Spleen (tissue), 11 donors: ENCODE measurements at regions not wholly inside any gene's neighbourhood (a gene's known extent, or its start where the extent isn't known, plus 50 kb on each side); places are given as distances from the start of the nearest gene placed in this dataset.

Experiments
- DNase-seq: peaks from one replicate; pipeline ENCODE4 v3.0.0-alpha.2; 2020
- H3K27ac ChIP-seq, 8 donors: fragments of 200-600 bp; sonication (generic) in 7 of 8; 1 replicate in 4 of 8; 2 replicates in 4 of 8; pipeline versions ENCODE4 v1.5.0 to v1.8.0; 2016 to 2021; ENCODE audit warnings: inconsistent platforms in 4 of 8, mild to moderate bottlenecking in 4 of 8, moderate library complexity in 1 of 8
- H3K27me3 ChIP-seq, 7 donors: fragments of 200-600 bp; sonication (generic) in 6 of 7; replicated peaks in 1 of 7; 1 replicate in 4 of 7; 2 replicates in 3 of 7; pipeline versions ENCODE4 v1.5.0 to v1.8.0; 2016 to 2021; ENCODE audit warnings: inconsistent platforms in 3 of 7, mild to moderate bottlenecking in 1 of 7
- H3K36me3 ChIP-seq, 6 donors: fragments of 200-600 bp; sonication (generic) in 5 of 6; 1 replicate in 4 of 6; 2 replicates in 2 of 6; pipeline versions ENCODE4 v1.5.0 to v1.8.0; 2016 to 2021; ENCODE audit warnings: inconsistent platforms in 2 of 6
- H3K4me1 ChIP-seq, 6 donors: fragments of 200-600 bp; sonication (generic) in 5 of 6; 1 replicate in 3 of 6; 2 replicates in 3 of 6; pipeline versions ENCODE4 v1.5.0 to v1.8.0; 2016 to 2021; ENCODE audit warnings: inconsistent platforms in 3 of 6
- H3K4me3 ChIP-seq, 8 donors: fragments of 200-600 bp; sonication (generic) in 7 of 8; 1 replicate in 4 of 8; 2 replicates in 4 of 8; pipeline versions ENCODE4 v1.5.0 to v1.8.0; 2016 to 2021; ENCODE audit warnings: inconsistent platforms in 4 of 8, mild to moderate bottlenecking in 4 of 8, moderate library complexity in 2 of 8
- H3K9me3 ChIP-seq, 8 donors: fragments of 200-600 bp; sonication (generic) in 7 of 8; 1 replicate in 4 of 8; 2 replicates in 4 of 8; pipeline versions ENCODE4 v1.5.0 to v1.8.0; 2016 to 2021; ENCODE audit warnings: inconsistent platforms in 4 of 8
- CTCF ChIP-seq, 11 experiments: fragments of 200-600 bp in 7 of 11; fragments of 450-650 bp in 4 of 11; sonication (generic) in 4 of 11; IDR thresholded peaks in 8 of 11; conservative IDR thresholded peaks in 3 of 11; 1 replicate in 7 of 11; 2 replicates in 4 of 11; pipeline versions ENCODE4 v1.4.0 to v1.8.0; 2016 to 2021; ENCODE audit warnings: antibody characterized with exemption in 11 of 11, inconsistent platforms in 4 of 11, mild to moderate bottlenecking in 1 of 11
- POLR2A ChIP-seq, 3 donors: fragments of 450-650 bp; IDR thresholded peaks; one replicate each; pipeline ENCODE4 v1.5.1; 2017; ENCODE audit warnings: antibody characterized with exemption in 3 of 3, mild to moderate bottlenecking in 1 of 3
- POLR2AphosphoS5 ChIP-seq, 3 donors: sonication (generic); formaldehyde crosslinking; IDR thresholded peaks; one replicate each; pipeline ENCODE4 v1.5.1; 2017; ENCODE audit warnings: antibody characterized with exemption in 3 of 3
- WGBS, 5 donors: extraction: QIAGEN DNeasy Blood & Tissue Kit in 3 of 5; methylation state at CpG; one replicate each; pipeline versions ENCODE4 v1.1.5 to v1.1.7; 2013 to 2018; 5-methylcytosine and 5-hydroxymethylcytosine counted together
- intact Hi-C: fragments of 100-400 bp; cut with DNase I; formaldehyde crosslinking; loops from one replicate; pipeline ENCODE4 v1.15.0; 2023; ENCODE audit warnings: low total_unique reads
- donor health status: healthy with polysubstance abuse.
- donor health status: DM: no; HTN: no; CAD: no; lungs with moderate emphysema.
- donor health status: DM: no; HTN: no; CAD: no.
- donor health status: Bipolar disorder and iron deficiency.
- donor health status: healthy.
- donor health status: DM: no; HTN: no; CAD: no.
- donor health status: DM: yes; HTN: yes; CAD: no.

- H3K27me3 ChIP-seq = peaks cover 0 to 29% (median 0%) of the 10 kb centered on the region in 7 donors
- DNase-seq = no peak
- TF ChIP-seq POLR2AphosphoS5 (IDR thresholded peaks at IDR 0.05) (no peak), CTCF (IDR thresholded peaks at IDR 0.05 in 8 of 11, conservative IDR thresholded peaks at IDR 0.05 in 3 of 11) (no peak), POLR2A (IDR thresholded peaks at IDR 0.05) (no peak)
- intact Hi-C loops = no loop called here
- H3K4me1 ChIP-seq = no peaks in the 10 kb centered on the region
- no peaks in the 10 kb centered on the region for H3K36me3 ChIP-seq
- WGBS, 5 donors = 76 to 87% (median 82%) methylated on average over 9 to 14 of the region's 14 CpGs
- peaks cover 0 to 17% (median 12%) of the 10 kb centered on the region in 8 donors for H3K9me3 ChIP-seq
- no peak overlapping the region for H3K4me3 ChIP-seq
- H3K27ac ChIP-seq = no peak overlapping the region
Measured at GRCh38 chr13:112154301-112155060, 87.5 kb downstream of the SOX1 start.

GRCh38 chr13:112158961-112159360, 92.0 kb downstream of the SOX1 start:
- Histone ChIP-seq H3K36me3 (no peaks in the 10 kb centered on the region), H3K4me1 (no peaks in the 10 kb centered on the region), H3K9me3 (peaks cover 0 to 17% (median 12%) of the 10 kb centered on the region in 8 donors), H3K27ac (no peak overlapping the region), H3K27me3 (peaks cover 0 to 60% (median 0%) of the 10 kb centered on the region in 7 donors), H3K4me3 (no peak overlapping the region)
- TF ChIP-seq POLR2AphosphoS5 (IDR thresholded peaks at IDR 0.05) (no peak), POLR2A (IDR thresholded peaks at IDR 0.05) (no peak), CTCF (IDR thresholded peaks at IDR 0.05 in 8 of 11, conservative IDR thresholded peaks at IDR 0.05 in 3 of 11) (no peak)
- intact Hi-C loops = no loop called here
- 81 to 91% (median 90%) methylated on average over 5 of the region's 5 CpGs for WGBS, 5 donors
- no peak for DNase-seq

GRCh38 chr13:112159575-112160547, 92.9 kb downstream of the SOX1 start:
- no peak overlapping the region for H3K27ac ChIP-seq
- H3K4me3 ChIP-seq = no peak overlapping the region
- TF ChIP-seq POLR2A (IDR thresholded peaks at IDR 0.05) (no peak), CTCF (IDR thresholded peaks at IDR 0.05 in 8 of 11, conservative IDR thresholded peaks at IDR 0.05 in 3 of 11) (no peak), POLR2AphosphoS5 (IDR thresholded peaks at IDR 0.05) (no peak)
- no peaks in the 10 kb centered on the region for H3K4me1 ChIP-seq
- H3K36me3 ChIP-seq = no peaks in the 10 kb centered on the region
- 56 to 71% (median 64%) methylated on average over 17 of the region's 17 CpGs for WGBS, 5 donors
- peaks cover 0 to 57% (median 0%) of the 10 kb centered on the region in 7 donors for H3K27me3 ChIP-seq
- DNase-seq = no peak
- peaks cover 0 to 17% (median 12%) of the 10 kb centered on the region in 8 donors for H3K9me3 ChIP-seq
- intact Hi-C loops = no loop called here
